Stimulated activated CD4-positive, alpha-beta T cell treated with anti-CD3 and anti-CD28 coated beads, Interleukin-1b, Interleukin-23, amount 100 ng/mL, for 4 hours (primary cell): ENCODE measurements at regions not wholly inside any gene's neighbourhood (a gene's known extent, or its start where the extent isn't known, plus 50 kb on each side); places are given as distances from the start of the nearest gene placed in this dataset.
A peak's percentile ranks its signal among the peaks of the same experiment; 100 is the strongest.
"Not testable (repeated sequence)": the region's sequence is repeated elsewhere in the genome, so short reads cannot be mapped to it uniquely, and the experiment has no call there.

Source experiments
- DNase-seq, 2 donors: peaks; one replicate each; pipeline ENCODE4 v3.0.0-alpha.2; 2020; ENCODE audit warnings: low read depth in 2 of 2

DNA sequence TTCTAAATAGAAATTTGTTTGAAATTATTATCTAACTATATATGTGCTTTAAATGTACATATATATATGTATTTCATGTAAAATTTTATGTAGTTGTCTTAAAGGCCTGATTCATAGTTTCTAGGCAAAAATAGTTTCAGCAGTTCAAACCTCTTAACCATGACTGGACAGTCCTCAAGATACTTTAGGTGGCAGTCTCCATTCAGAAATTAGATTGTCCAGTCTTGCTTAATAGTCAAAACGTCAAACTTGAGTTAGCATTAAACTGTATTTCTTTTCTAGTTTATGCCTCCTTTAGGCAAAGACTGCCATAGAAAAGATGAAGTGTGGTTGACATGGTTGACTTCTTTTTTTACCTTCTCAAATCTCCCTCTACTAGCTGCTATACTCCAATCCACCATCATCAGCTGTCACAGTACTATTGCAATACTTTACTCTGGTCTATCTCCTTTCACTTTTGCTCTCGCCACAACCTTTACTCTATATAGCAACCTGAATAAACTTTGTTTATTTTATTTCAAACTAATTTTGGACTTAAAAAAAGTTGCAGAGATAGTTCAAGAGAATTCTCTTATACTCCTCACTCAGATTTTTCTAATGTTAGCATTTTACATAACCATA is 395.6 kb upstream of the DIPK2B start:
- DNase-seq: no peak

DNA sequence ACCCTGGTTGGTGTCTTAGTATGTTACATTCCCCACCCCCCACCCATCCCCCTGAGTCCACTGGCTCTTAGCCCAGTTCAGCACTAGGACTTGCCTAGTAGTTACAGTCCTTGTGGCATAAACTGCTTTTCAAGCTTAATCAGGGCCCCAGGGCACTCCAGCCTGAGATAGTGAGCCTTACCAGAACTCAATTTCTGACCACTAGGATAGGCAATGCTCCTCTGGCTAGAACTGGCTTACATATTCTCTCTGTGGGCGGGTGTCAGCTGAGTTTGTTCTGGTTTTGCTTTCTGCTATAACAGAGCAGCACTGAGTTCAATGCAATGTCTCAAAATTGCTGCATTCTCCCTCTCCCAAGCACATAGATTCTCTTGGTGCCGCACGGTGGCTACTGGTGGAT is 391.4 kb upstream of the DIPK2B start:
- no peak for DNase-seq

DNA sequence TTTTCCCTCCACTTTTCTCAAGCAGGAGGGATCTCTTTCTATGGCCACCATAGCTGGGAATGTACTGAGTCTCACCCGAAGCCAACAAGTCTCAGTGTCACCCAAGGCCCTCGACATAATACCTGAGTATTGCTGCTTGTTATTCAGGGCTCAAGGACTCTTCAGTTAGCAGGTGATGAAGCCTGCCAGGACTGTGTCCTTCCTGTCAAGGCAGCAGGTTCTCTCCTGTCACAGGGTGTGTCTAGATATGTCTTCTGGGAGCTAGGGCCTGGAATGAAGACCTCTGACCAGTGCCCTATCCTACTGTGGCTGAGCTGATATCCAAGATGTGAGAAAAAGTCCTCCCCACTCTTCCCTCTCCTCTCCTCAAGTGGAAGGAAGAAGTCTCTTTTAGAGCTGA is 391.0 kb upstream of the DIPK2B start:
- no peak for DNase-seq

DNA sequence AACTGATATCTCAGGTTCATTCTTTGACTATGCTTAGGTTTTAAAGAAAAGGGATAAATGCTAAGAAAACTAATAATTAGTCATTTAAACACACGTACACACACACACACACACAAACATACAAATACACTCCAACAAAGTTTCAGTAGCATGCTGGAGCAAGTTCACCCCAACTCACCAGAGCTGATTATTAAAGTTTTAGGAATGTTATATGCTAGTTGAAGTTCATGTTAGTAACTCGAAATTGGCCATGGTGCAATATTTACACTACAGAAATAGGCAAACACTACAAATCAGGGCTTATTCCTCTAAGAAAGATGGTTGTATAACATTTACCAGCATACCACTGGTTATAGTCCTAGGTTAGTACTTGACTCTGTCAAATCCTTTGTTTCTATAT is 384.0 kb upstream of the DIPK2B start:
- no peak for DNase-seq

DNA sequence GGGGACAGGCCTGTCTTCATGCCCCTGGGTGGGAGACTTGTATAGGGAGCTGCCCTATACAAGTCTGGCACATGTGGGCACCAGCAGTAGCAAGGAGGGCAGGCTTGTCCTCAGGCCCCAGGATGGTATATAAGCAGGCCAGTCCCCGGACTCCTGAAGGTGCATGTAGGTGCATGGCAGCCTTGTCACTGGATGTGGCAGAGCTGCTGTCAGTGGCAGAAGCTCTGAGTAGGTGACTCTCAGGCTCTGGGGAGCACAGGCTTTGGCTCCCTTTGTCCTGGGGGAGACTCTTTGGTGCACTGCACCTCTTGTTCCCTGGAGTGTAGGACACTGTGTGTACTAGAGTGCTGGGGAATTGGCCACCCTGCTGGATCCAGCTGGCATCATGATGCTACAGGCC is 376.7 kb upstream of the DIPK2B start:
- no peak for DNase-seq

DNA sequence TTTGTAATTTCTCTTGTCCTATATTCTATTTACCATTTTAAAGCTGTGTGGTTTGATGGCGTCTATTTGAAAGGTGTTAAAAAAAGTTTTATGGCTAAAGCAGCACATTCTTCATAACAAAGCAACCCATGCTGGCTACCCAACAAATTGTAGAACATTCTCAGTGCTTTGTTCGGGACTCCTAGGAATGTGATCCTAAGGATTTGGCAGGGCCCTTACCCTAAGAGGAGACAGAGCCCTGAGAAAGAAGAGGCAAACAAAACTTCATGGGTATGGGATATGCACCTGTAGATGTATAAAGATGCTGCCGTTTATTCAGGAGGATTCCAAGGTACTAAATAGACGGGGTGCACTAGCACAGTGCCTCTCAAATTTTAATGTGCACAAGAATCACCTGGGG is 370.8 kb upstream of the DIPK2B start:
- no peak for DNase-seq

DNA sequence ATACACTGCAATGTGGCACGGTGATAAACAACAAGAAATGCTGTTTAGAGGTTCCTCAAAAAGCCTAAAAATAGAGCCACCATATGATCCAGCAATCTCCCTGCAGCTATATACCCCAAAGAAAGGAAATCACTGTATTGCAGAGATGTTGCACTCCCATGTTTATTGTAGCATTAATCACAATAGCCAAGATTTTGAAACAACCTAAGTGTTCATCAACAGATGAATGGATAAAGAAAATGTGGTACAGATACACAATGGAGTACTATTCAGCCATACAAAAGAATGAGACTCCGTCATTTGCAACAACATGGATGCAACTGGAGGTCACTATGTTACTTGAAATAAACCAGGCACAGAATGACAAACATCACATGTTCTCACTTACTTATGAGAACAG is 365.8 kb upstream of the DIPK2B start:
- no peak for DNase-seq

DNA sequence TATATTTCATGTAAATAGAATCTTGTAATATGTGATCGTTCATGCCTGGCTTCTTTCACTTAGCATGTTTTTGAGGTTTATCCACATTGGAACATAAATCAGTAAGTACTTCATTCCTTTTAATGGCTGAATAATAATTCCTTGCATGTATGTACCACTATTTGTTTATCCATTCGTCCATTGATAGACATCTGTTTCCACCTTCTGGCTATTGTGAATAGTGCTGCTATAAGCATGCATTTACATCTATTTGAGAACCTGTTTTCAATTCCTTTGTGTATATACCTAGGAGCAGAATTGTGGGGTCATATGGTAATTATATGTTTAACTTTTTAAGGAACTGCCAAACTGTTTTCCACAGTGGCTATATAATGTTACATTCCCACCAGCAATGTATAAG is 356.7 kb upstream of the DIPK2B start:
- DNase-seq: no peak

DNA sequence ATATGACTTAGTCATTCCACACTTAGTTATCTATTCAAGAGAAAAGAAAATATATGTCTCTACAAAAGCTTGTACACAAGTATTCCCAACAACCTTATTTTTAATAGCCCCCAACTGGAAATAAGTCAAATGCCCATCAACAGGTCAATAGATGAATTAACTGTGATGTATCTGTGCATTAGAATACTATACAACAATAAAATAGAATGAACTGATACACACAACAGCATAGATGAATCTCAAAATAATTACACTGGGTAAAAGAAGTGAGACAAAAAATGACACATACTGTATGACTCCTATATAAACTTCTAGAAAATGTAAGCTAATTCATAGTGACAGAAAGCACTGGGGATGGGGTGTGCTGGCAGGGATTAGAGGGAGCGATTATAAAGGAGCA is 354.1 kb upstream of the DIPK2B start:
- no peak for DNase-seq

DNA sequence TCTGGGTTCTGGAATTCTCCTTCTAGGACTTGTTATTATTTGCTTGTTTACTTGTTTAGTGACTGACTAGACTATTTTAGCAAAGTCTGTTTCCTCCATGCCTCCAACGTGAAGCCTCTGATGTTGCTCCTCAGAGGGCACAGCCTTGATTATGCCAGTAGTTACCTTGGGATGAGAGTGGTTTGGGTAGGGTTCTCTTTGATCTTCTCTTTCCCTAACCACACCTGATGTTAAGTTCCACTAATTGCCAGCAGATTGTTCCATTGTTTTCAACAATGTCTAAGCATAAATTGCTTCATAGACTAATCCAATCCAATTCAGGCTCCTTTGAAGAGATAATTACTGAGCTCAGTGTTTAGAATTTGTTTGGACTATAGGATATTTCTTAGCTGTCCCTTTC is 352.7 kb upstream of the DIPK2B start:
- no peak for DNase-seq

DNA sequence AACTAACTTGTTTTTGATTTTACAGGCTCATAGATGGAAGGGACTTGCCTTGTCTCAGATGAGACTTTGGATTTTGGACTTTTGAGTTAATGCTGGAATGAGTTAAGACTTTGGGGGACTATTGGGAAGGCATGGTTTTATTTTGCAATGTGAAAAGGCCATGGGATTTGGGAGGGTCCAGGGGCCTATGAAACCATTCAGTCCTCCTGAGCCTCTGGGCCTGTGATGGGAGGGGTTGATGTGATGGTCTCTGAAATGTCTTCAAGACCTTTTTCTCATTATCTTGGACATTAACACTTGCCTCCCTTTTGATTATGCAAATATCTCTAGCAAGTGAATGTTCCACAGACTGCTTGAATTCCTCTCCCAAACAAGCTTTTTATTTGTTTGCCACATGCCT is 346.0 kb upstream of the DIPK2B start:
- not testable (repeated sequence) for DNase-seq

DNA sequence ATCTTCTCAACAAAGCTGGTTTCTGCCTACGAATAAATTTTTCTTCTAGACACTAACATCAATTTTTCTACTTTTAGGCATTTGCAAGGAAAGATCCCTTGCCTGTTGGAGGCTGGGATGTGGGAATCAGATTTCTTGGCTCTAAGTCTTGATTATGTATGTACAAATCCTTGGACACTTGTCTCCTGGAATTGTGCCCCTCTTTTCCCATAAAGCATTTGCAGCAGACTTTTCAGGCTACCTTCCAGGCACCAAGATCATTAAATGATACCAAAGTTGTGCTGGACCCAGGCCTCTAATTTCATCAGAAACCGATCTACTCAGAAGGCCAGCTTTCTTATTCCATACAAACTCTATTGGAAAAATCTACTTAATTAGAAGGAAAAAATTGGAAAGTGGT is 339.5 kb upstream of the DIPK2B start:
- no peak for DNase-seq

DNA sequence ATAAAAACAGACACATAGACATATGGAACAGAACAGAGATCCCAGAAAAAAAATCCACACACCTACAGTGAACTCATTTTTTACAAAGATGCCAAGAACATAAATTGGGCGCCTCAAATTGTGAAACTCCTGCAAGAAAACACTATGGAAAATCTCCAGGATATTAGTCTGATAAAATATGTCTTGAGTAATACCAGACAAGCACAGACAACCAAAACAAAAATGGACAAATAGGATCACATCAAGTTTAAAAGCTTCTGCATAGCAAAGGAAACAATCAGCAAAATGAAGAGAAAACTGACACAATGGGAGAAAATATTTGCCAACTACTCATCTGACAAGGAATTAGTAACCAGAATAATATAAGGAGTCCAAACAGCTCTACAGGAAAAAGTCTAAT is 337.3 kb upstream of the DIPK2B start:
- DNase-seq: no peak

DNA sequence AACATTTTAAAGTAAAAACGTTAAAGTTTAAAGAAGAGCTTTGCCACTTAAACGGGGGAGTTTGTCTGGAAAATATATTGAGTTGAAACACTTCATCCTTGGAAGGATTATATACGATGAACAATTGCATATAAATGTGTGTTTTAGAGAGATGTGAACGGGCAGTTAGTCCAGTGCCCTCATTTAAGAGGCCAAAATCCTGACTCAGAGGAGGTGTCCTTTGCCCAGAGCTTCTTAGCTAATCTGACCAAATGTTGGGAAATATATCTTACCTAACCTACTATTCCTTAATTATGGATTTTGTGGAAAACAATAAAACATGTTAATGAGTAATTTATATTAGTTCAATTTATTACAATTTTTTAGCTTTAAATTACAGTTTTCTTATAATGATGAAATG is 327.2 kb upstream of the DIPK2B start:
- no peak for DNase-seq

DNA sequence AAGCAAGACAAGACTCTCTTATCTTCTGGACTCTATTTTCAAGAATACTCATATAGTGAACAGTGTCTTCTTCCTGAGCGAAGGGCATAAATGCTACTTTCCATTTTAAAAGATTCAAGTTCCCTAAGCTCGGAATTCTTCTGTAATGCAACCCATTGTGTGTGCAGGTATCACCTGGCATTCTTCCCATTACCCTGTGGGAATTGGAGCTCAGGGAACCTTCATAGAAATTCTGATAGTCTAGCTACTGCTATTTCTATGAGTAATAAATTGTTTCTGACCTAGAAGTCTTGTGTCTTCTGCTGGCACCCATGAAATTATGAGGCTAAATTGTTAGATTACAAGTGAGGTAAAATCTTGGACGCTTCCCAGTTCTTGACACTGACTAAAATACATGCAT is 324.1 kb upstream of the DIPK2B start:
- no peak for DNase-seq

DNA sequence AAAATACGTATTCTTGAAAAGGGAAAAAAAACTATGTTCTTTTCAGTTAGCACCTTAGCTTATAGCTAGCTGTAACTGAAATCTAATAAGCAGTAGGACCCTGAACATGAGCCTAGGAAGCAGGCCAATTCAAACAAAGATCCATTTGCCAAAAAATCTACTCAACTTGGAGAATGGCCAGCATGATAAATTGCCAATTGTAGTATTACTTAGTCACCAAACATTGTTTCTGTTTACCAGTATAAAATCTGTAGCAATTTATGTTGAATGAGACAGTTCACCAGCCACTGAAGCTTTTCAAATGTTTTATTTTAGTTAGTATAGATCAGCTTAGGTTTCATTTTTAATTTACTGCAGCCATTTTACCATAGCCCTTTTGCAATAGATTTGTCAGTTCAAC is 323.6 kb upstream of the DIPK2B start:
- DNase-seq: no peak

DNA sequence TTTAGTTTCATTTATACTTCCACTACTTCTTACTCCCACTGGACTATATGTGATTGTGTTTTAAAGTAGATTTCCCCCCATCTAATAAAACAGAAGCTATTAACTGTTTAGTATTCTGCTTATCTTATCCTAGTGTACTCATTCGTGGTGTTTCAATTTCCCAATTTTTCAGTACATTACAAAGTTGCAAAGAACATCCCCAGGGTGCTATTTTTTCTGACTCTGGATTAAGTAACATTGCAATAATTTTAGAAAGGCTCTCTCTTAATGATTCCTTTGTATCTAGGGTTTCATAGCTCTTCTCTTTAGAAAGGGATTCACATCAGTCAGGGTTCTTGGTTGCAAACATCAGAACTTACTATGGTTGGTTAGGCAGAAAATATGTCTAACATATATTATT is 317.9 kb upstream of the DIPK2B start:
- DNase-seq: no peak

DNA sequence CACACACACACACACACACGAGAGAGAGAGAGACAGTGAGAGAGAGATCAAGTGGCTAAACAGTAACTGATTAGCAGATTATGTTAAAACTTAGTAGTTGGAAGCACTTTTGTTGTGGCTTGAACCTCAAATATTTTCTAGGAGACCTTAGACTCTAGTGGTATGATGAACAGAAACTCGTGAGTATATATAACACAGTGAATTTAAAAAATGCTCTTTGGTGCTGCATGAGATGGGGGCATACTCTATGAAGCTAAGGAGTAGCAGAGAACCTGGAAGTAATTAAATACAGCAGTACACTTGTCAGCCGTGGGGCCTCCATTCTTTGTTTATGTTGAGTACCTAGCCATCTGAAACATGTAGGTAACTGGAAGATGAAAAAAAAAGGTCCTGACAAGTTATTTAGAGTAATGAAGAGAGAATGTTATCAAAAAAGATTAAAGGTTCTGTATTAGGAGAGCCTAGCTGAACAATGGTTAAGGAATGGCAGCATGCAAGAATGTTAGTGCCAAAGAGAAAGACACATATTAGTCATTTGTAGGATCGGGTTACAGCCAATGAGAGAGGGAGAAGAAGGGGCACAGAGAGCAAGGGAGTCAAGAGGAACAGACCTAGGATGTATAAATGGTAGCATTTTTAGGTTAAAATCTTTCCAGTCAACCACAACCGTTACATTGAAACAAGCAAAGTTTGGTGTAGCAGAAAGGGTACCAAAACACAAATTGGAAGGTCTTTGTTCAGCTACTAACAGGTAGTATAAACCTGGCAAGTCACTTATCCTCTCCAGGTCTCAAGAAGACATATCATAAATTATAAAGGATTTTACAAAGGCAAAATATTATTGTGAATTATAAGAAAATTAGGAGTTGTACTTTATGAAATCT is 316.7 kb upstream of the DIPK2B start:
- no peak for DNase-seq

DNA sequence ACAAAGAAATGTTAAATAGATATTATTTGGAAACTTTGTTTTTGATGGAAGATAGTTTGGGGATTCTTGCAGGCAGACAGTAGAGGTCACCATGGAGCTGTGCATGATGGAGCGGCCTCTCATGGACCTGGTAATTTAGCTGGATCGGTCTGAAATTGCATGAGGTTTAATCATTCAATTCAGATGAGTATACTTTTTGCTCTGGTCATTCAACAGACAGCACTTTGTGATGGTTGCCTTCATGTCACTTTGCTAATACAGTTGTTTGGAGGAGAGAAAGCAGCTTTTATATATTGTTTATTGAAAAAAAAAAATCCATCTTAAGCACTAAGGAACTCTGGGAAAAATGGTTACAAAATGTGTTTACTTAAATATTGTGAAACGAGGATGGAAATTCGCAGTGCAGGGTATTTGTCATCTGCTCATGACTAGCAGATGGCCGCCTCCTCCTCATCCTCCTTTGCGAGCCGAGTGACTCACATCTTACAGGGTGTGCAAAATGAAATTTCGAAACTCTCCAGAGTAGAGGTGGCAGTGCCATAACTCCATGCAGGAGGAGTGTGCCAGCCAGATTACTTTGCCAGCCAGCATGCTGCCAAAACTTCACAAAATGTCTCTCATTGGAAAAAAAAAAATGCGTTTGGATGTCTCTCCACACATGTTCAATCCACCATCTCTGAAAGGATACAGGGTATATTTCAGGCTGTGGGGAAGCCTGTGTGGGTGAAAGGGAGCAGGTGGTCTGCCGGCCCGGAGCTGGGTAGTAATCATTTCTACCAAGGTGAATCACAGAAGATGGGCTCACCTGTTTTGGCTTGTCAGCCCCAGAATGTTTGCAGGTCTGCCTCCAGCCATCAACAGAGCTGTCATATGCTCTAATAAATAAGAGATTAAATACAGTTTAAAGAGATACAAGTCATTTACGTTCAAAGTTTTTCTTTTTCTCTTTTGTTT is 314.9 kb upstream of the DIPK2B start:
- DNase-seq: peak; percentile 3 to 8

DNA sequence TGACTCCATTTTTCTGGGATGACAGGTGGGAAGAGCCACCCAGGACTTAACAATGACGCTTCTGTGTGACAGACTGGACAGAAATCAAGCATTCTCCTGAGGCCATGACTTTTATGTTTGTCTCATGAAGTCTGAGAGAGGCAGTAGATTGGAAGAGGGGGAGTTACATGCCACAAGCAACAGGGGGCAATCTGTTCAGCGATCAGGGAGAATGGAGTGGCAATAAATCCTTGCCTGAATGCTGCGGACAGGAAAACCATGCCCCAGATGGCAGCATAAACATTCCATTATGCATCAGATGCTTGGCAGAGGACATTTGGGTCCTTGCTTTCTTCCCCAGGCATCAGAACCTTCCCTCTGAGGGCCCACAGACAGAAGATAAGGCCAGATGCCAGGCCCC is 312.4 kb upstream of the DIPK2B start:
- DNase-seq: no peak

DNA sequence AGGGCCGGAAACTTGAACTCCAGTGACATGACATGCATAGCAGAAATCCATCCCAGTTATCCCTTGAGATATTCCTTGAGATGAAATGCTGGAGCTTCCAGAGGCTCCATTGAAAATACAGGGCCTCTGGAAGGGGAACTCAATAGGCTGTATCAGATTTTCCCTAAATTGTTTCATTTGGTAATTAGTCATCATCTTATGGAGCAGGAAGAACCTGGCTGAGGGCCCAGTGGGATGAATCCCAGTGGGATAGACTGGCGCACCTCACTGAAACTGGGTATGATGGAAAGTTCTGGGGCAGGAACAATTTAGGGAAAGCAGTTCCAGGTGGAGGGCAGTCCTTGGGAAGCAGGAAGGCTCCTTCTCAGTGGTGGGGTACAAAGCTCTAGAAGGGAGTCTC is 307.8 kb upstream of the DIPK2B start:
- no peak for DNase-seq

DNA sequence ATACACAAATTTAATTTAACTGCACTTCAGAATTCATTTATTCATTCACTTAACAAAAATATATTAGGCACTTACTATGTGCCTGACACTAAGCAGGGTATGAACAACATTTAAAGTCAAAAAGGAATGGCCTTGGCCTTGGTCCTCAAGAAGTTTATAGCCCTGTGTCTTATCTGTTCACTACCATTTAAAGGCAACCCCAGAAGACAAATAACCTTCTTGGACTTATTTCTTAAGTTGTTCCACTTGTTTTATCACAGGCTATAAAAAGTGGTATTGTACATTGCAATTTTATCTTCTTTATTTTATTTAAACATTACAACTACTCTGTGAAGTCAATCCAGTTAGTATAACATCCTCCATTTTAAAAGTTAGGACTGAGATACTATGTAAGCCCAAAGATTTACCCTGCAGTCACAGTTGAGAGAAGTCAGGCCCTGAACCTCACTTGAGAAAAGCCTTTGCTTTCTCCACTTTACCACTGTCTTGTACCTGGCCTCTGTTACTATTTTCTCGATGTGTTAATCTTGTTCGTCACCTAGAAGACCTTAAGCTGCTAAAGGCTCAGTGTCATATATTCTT is 305.6 kb upstream of the DIPK2B start:
- no peak for DNase-seq
